NCI-H345 treated with DMSO at 0.1 percent for 48 hours (cell line): ENCODE measurements at regions not wholly inside any gene's neighbourhood (a gene's known extent, or its start where the extent isn't known, plus 50 kb on each side); places are given as distances from the start of the nearest gene placed in this dataset.

ENCODE experiments used
- DNase-seq: peaks from one replicate; lab custom pipeline; 2025; ENCODE audit not compliant: unreplicated experiment; lab: John Stamatoyannopoulos, UW

DNA sequence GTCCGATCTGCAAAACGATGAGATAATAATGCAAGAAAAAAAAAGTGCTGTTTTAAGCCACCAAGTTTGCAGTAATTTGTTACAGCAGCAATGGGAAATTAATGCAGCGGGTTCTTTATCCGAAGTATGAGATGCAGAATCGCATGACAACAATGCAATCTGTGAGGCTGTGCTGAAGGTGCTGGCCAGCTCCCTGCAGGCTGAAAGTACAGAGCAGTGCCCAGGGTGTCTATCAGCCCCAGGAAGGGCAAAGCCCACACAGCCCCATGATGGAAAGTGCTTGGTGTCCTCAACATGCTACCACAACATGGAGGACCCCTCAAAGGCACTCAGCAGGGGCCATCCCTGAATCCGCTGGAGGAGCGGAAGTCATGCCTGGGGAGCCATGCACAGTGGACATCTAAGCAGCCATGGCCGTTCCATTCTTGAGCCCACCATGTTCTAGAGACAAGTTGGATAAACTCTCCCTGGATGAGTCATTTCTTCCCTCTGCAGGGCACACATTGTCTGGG, 199.5 kb upstream of the PFKP start:
- DNase-seq: no peak

DNA sequence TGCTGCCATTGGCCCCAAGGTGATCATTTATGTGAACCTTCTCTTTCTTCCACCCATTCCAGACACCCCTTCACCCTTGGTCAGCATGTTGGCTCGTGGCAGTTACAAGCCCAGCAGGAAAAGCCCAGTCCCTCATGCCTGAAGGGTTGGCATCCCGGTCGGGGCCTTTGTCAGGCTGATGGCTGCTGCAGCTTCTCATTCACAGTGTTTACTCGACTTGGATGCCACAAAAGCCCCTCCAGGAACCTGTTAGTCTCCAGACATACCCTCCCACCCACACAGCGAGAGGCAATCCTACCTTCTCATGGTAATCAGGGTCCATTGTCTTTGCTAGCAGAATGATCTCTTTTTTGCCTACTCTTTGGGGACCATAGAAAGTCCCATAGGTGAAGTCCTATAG, 200.8 kb upstream of the PFKP start:
- no peak for DNase-seq

DNA sequence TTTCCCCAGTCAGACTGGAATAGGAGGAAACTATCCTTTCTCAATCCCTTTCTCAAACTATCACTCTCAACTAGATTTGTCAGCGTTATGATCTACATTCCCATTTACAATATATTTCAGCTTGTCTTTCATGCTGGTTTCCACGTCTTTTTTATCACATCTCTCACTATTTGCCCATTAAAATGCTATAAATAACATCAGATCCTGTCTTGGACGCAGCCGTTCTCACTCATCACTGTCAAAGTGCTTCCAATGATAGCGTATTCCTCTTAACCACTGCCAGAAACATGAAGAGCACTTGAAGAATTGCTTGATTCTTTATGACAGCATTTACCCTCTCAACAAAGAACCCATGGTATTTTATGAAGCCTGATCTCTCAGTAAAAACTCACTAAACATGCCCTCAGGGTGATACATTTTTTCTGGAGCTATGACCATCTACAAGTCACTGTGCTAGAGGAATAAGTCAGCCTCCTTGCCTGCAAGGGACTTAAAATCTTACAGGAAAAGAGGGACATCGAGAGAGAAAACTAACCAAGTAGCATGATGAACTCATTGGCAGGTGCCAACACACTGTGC, 205.6 kb upstream of the PFKP start:
- DNase-seq: no peak

DNA sequence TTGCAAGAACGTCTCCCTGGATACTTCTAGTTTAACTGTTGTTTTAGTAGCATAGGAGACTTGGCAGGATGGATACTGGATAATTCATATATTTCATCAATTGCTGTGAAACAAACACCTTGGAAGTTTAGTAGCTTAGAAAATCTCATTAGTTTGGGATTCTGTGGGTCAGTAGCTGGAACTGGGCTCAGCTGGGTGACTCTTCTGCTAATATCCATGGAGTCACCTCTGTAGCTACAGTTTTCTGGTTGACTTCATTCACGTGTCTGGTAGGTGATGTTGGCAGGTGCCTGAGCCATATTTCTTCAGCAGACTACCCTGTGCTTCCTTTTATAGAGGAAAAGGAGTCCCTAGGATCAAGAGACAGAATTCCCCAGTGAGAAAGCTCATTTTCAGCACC, 208.9 kb upstream of the PFKP start:
- DNase-seq: no peak

DNA sequence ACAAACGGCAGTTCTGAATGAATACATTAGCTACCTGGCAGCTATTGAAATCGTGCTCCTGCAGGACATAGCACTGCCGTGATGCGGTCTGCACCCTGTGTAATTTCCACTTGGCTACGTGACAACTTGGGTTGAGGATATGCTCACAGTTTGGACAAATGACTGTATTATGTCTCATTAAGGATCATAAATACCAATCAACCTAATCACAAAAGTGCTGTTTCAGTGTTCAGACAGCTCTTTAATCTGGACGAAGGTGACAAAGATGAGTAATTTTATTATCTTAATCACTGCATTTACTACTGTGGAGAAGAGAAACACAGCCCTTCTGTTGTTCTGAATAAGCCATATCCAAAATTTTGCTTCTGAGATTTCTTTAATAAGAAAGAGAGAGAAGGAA, 210.8 kb upstream of the PFKP start:
- no peak for DNase-seq

DNA sequence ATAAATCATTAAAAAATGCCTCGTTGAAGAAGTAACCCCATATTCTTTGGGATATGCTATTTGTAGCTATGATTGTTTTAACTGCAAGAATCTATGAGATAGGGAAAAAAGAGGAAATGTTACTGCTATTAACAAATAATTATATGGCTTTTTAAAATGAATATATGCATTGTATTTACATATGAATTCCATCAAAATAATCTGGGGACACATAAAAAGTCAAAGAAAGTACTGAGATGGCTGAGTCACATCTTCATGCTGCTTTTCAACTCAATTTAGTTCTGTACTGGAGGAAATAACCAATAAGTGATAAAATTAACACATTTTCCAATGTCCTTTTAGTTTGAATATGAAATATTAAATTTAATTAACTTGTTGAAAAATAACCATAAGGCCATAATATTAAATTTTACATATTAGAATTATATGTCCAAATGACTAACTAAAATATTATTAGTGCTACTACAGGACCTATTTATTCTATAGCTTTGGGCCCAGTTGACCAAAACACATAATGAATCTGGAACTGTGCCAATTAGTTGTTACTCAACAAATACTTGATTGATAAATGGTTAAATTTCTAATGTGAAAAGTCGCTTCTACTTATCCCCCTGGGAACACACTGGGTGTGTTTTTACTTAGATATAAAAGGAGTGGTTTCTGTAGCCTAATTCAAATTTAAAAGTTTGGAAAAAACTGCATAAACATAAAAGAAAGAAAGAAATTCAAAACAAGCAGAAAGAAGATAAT, 214.6 kb upstream of the PFKP start:
- no peak for DNase-seq

DNA sequence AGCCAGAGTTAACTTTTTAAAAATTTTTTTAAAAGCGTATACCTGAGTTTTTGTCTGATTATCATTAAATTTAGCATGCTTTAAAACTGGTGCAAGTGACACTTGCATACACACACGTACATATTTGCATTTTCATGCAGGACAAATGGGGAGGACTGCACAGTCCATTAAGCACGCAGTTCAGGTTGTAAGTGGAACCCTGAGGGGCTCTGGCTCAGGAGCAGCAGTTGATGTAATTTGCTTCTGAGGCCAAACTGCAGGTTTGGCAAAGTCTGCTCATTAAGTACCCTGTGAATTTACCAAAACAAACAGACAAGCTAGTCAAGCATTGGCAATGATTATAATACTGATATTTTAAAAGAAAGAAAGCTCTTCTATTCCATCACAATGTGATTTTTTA, 215.8 kb upstream of the PFKP start:
- peak; percentile 48 for DNase-seq

DNA sequence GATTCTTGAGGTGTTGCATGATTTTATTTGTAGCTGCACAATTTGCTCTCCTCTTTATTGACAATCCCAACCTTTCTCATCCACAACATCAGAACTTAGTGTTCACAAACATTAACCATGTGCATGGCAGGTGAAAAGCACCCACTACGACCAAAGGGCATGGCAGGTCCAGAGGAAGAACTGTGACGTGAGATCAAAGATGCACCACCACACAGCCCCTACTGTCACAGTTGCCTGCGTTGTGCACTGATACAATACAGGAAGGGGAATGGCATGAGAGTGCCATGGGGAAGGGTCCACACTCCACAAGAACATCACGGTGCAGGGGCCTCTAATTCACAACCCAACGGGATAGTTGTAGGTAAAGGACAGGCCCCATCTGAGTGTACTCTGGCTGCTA, 217.1 kb upstream of the PFKP start:
- no peak for DNase-seq

DNA sequence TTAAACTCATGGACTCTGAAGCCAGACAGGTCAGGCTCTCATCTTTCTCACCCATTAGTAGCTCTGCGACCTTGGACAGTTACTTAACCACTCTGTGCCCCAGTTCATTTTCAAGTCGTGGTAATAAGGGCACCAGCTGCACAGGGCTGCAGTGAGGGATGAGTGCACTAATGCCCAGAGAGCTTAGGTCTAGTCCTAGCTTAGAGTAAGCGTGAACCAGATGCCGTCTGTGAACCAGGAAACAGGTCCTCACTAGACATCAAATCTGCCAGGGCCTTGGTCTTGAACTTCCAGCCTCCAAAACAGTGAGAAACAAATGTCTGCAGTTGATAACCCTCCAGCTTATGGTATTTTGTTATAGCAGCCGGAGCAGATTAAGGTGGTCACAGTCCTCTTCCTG, 222.4 kb upstream of the PFKP start:
- no peak for DNase-seq

DNA sequence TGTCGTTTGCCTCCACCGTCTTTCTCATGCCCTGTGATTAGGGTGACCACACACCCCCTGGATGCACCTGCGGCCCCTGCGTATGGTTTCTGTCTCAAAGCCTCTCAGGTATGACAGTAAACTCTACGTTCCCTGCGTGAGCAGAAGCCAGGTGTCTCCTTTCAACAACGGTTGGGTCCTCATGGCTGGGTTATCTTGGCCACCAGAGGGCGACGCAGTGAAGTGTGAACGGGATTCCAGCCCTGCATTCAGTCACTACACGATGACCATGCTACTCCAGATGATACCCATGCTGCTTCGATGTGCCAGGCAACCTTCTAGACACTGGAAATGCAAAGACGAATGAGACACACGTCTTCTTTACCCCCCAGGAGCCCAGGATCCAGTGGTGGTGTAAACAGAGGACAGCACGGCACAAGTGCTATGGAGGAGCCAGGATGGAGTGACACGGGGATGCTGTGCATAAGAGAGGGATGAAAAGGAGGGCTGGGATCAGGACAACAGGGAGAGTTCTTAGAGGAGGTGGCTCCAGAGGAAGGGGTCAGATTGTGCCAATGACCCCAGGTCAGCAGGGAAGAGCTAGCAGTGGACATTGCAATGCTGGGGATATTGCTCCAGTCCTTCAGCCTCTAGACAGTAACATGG, 228.1 kb upstream of the PFKP start:
- DNase-seq: no peak

DNA sequence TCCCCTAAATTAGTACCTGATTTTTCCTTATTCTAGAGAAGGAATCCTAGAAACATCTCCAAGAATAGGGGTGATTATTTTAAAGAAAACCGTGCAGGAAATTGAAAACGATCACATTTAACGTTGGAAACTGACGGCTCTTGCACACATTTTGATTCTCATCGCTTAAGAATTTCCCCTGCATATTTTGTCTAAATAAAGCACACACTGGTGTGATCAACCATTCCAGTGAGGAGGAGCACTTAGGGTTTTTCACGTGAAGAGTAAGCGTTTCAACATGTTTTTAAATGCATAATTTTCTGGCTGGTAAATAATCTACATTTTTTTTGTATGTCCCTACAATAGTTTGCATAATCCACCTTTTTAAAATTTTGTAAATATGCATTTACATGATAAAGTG, 229.7 kb upstream of the PFKP start:
- no peak for DNase-seq

DNA sequence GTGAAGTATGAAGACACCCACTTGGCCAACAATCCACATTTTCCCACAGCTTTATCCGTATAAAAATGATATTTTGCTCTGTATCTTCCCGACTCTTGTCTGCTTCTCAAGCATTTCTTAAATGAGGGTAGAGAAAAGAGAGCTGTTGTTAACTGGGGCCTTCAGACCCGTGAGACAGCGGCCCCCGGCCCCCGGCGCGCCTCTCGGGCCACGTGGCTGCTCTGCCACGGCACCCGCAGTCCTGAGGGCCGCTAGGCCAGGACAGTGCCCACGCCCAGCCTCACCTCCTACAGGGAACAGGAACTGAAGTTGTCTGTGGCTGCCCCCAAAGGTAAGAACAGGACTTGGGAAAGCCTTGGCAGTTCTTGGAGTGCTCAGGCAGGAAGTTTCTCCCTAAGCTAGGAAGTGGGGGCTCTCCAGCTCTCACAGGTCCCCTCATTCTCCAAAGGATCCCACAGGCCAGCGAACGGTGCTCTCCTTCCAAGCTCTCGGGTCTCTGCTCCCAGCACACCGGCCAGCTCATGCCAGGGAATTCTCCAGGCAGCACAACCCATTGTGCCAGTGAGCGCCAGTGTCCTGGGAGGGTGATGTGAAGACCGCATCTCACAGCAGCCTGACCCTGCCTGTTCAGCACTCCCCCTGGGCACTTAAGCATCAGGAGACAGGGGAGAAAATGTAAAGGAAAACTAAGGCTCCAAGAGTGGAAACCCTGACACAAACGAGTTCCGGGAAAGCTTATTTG, 230.3 kb upstream of the PFKP start:
- no peak for DNase-seq

DNA sequence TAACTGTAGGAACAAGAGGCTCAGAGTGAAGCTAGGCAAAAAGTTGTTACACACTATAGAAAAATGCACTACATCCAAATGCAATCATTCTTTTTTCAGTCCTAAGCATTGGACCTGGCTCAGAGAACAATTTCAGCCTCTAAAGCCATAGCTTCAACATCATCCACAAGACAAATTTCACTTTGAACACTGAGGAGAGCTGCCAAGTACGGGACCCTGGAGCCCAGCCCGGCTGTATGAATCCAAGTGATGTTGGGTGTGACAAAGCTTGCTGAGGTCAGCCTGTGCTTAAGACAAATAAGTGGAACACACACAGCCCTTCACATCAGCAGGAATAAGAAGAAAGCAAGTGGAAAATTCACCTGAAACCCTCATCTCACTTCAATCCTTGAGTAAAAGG, 233.1 kb upstream of the PFKP start:
- no peak for DNase-seq

DNA sequence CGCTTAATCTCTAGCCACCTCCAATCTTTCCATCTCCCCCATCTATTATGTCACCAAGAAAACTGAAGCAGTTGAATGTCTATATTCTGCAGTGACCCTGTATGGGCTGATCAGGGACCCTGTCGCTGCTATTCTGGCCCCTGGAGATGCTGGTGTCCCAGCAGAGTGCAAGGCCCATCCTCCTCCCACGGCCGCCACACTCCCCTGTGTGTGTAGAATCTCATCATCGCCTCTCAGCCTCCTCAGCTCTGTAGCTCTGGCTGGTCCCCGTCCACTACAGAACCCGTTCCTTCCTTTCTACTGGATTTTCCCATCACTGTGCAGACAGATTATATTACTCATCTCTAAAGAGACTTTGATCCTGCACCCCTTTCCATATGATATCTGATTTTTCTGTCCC, 235.8 kb upstream of the PFKP start:
- DNase-seq: no peak

DNA sequence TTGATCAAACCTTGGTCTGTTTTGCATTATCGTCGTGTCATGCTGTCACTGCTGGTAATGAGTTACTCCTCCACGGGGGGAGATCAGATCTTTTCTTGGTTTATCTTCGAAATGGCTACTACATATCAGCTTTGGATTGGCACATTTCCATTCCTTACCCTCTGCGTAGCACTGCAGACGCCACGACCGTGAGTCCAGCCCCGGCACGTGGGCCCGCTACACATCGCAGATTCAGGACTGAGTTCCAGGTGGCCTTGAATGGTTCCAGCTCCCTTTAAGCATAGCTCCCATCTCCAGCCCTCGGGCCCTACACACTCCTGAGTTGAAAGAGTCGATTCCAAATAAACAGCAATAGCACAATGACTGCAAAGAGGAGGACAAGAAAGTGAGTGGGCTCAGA, 238.6 kb upstream of the PFKP start:
- no peak for DNase-seq

DNA sequence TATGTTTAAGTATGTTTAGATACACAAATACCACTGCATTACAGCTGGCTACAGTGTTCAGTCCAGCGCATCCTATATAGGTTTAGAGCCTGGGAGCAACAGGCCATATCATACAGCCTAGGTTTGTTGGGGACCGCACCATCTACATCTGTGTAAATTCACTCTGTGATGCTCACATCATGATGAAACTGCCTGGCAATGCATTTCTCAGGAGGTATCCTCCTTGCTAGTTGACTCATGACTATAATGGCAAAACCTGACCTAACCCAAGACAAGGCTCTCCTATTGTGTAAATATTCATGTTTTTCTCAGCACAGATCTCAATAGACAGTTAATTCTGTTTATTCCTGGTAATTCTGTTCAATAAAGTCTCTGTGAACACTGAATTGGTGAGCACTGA, 240.7 kb upstream of the PFKP start:
- DNase-seq: no peak

DNA sequence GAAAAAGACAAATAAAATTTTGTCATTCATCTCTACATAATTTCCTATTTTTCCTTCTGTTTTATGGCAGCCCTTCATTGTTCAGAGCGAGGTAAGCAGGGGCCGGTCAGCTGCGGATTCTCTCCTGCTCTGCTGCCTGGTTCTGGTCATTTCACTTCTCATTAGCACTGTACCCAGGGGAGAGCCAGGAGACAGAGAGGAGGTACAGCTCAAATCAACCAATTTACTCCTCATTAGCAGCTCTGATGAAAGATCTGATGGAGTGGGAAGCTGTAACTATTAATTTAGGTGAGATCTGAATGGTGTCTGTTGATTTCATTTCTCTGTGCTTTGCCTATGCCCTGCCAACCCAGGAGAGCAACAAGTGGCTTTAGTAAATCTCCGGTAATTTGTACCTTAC, 241.5 kb upstream of the PFKP start:
- DNase-seq: no peak

DNA sequence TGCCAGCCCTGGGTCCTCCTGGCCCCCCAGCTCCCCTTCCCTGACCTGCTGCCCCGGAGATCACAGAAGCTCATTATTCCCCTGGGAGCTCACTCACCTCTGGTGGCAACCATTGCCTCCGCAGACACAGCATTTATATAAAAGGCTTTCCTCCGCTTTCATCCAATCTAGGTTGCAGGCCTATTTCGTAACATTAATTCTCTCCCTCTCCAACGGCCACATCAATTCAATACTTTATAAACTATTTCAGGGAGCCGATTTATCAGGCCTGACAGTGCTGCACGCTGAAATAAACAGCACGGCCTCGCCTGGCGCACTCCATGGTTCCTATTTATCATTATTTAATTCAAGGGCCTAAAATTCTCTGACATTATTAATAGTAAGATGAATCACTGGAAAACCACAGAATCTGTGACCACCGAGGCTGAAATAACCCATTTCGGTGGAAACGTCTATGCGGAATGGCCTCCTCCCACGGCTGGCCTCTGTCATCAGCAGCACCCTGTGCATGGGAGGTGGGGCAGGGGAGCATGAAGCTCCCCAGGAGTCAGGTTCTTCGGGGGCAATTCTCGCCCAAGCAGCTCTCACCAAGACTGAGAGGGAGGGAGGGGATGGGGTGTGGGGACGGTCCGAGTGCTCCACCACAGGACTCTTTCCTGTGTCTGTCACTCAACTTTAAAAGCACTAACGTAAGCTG, 249.3 kb upstream of the PFKP start:
- DNase-seq: no peak

DNA sequence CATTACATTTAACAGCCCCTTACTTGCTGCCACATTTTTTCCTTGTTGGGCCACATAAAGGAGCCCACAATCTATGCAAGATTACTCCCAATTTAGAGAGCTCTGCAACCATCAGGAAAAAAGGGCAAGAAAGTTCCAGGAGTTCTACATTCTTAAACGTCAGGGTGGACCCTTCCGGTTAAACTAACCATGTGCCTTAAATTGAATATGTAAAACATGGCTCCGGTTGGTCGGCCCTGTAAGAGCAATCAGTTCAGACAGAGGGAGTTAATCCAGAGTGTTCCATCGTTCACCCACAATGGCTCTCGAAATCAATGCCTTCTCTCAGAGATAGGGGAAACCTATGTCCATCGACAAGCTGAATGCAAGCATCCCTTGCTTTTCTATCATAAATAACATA, 253.7 kb upstream of the PFKP start:
- no peak for DNase-seq

DNA sequence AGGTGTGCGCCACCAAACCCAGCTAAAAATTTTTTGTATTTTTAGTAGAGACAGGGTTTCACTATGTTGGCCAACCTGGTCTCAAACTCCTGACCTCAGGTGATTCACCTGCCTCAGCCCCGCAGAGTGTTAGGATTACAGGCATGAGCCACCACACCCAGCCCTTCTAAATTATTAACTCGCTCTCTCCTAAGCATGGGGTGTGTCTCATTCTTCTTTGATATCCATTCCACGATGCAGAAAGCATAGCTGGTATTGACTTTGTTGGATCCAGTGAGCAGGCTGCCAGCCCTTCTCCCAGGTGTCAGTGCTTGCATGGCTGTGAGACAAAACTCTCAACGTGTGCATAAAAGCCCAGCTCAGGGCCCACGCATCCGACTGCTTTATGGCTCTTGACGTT, 254.1 kb upstream of the PFKP start:
- DNase-seq: no peak

DNA sequence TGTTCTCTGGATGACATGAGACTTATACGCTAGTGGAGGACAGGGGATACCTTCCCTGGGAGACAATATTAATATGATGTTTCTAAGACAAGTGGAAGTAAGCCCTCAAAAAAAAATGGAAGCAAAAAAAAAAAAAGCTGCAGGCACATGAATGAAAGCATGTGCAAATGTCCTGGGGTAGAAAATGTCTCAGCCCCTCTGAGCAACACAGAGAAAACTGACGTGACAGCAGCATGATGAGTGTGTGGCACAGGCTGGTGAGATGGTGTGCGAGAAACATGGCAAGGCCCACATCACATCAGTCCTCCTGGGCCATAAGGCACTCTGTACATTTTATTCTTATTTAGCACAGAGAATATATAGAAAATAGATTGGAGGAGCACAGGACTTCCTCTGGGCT, 254.7 kb upstream of the PFKP start:
- no peak for DNase-seq
